ENCODE measurements at regions not wholly inside any gene's neighbourhood (a gene's known extent, or its start where the extent isn't known, plus 50 kb on each side); places are given as distances from the start of the nearest gene placed in this dataset.

GRCh38 chr7:10618953-10619352 lies 354.7 kb upstream of the PHF14 start:
- TF ChIP-seq EZH2phosphoT487 (conservative IDR thresholded peaks at IDR 0.05; ENCODE audit: low read length): no peak
- no peak for TF ChIP-seq CTCF (IDR thresholded peaks at IDR 0.05; ENCODE audit: insufficient read depth, low read length, poor library complexity, severe bottlenecking)
- no peaks in the 10 kb centered on the region for H4K20me1 ChIP-seq (ENCODE audit: low read depth, low read length)
- H3K4me3 ChIP-seq (ENCODE audit: insufficient read depth, low read length, poor library complexity, severe bottlenecking): no peak overlapping the region
- no peaks in the 10 kb centered on the region for H3F3A ChIP-seq (ENCODE audit: insufficient read depth)
- no peaks in the 10 kb centered on the region for H3K27me3 ChIP-seq (ENCODE audit: low read length)
- no peak overlapping the region for H3K9ac ChIP-seq (ENCODE audit: low read length)
- H3K36me3 ChIP-seq (ENCODE audit: low read length): no peaks in the 10 kb centered on the region
- no peaks in the 10 kb centered on the region for H3K9me2 ChIP-seq (replicated peaks; ENCODE audit: insufficient read depth, low read length)
- H3K27ac ChIP-seq (ENCODE audit: low read depth, low read length): no peak overlapping the region
- H3K79me2 ChIP-seq (ENCODE audit: insufficient read depth, low read length): no peaks in the 10 kb centered on the region
- no peaks in the 10 kb centered on the region for H3K9me3 ChIP-seq (ENCODE audit: insufficient read depth, low read length)
- no peak overlapping the region for H2AFZ ChIP-seq (ENCODE audit: low read depth, low read length, severe bottlenecking)
- H3K4me2 ChIP-seq (ENCODE audit: low read depth, low read length, poor library complexity, severe bottlenecking): no peak overlapping the region

DNA sequence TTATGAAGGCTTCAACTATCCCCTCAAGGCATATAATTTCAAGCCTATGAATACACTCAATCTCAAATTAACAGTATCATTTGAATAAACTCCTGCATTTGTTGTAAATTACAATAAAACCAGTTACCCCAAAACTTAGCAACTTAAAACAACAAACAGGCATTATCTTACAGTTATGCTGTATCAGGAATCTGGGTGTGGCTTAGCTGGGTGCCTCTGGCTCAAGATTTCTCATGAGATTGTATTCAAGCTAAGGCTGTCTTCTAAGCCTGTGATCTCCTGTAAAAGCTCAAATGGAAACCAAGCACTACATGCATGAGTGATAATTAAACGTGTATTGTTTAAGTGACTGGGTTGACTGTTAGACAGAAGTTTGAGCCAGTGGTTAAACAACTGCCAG lies 341.0 kb upstream of the PHF14 start:
- no peaks in the 10 kb centered on the region for H3K9me2 ChIP-seq (replicated peaks; ENCODE audit: insufficient read depth, low read length)
- no peaks in the 10 kb centered on the region for H3K27me3 ChIP-seq (ENCODE audit: low read length)
- no peak overlapping the region for H3K27ac ChIP-seq (ENCODE audit: low read depth, low read length)
- no peaks in the 10 kb centered on the region for H3K9me3 ChIP-seq (ENCODE audit: insufficient read depth, low read length)
- H3K4me2 ChIP-seq (ENCODE audit: low read depth, low read length, poor library complexity, severe bottlenecking): no peak overlapping the region
- no peaks in the 10 kb centered on the region for H3K36me3 ChIP-seq (ENCODE audit: low read length)
- TF ChIP-seq CTCF (IDR thresholded peaks at IDR 0.05; ENCODE audit: insufficient read depth, low read length, poor library complexity, severe bottlenecking) (no peak), EZH2phosphoT487 (conservative IDR thresholded peaks at IDR 0.05; ENCODE audit: low read length) (no peak)
- H2AFZ ChIP-seq (ENCODE audit: low read depth, low read length, severe bottlenecking): no peak overlapping the region
- H3K9ac ChIP-seq (ENCODE audit: low read length): no peak overlapping the region
- no peaks in the 10 kb centered on the region for H3K79me2 ChIP-seq (ENCODE audit: insufficient read depth, low read length)
- H4K20me1 ChIP-seq (ENCODE audit: low read depth, low read length): no peaks in the 10 kb centered on the region
- no peaks in the 10 kb centered on the region for H3F3A ChIP-seq (ENCODE audit: insufficient read depth)
- no peak overlapping the region for H3K4me3 ChIP-seq (ENCODE audit: insufficient read depth, low read length, poor library complexity, severe bottlenecking)

GRCh38 chr7:10634239-10634638 lies 339.4 kb upstream of the PHF14 start:
- no peaks in the 10 kb centered on the region for H4K20me1 ChIP-seq (ENCODE audit: low read depth, low read length)
- no peak overlapping the region for H3K4me2 ChIP-seq (ENCODE audit: low read depth, low read length, poor library complexity, severe bottlenecking)
- H3K36me3 ChIP-seq (ENCODE audit: low read length): no peaks in the 10 kb centered on the region
- no peak overlapping the region for H3K9ac ChIP-seq (ENCODE audit: low read length)
- no peak overlapping the region for H3K4me3 ChIP-seq (ENCODE audit: insufficient read depth, low read length, poor library complexity, severe bottlenecking)
- H3K27me3 ChIP-seq (ENCODE audit: low read length): no peaks in the 10 kb centered on the region
- no peak for TF ChIP-seq CTCF (IDR thresholded peaks at IDR 0.05; ENCODE audit: insufficient read depth, low read length, poor library complexity, severe bottlenecking)
- TF ChIP-seq EZH2phosphoT487 (conservative IDR thresholded peaks at IDR 0.05; ENCODE audit: low read length): no peak
- H2AFZ ChIP-seq (ENCODE audit: low read depth, low read length, severe bottlenecking): no peak overlapping the region
- no peak overlapping the region for H3K27ac ChIP-seq (ENCODE audit: low read depth, low read length)
- H3K9me3 ChIP-seq (ENCODE audit: insufficient read depth, low read length): no peaks in the 10 kb centered on the region
- H3K79me2 ChIP-seq (ENCODE audit: insufficient read depth, low read length): no peaks in the 10 kb centered on the region
- H3K9me2 ChIP-seq (replicated peaks; ENCODE audit: insufficient read depth, low read length): no peaks in the 10 kb centered on the region
- H3F3A ChIP-seq (ENCODE audit: insufficient read depth): no peaks in the 10 kb centered on the region

- H2AFZ ChIP-seq (ENCODE audit: low read depth, low read length, severe bottlenecking): no peak overlapping the region
- H3K9me2 ChIP-seq (replicated peaks; ENCODE audit: insufficient read depth, low read length): no peaks in the 10 kb centered on the region
- TF ChIP-seq EZH2phosphoT487 (conservative IDR thresholded peaks at IDR 0.05; ENCODE audit: low read length): no peak
- TF ChIP-seq CTCF (IDR thresholded peaks at IDR 0.05; ENCODE audit: insufficient read depth, low read length, poor library complexity, severe bottlenecking): no peak
- H3K27me3 ChIP-seq (ENCODE audit: low read length): no peaks in the 10 kb centered on the region
- H3K27ac ChIP-seq (ENCODE audit: low read depth, low read length): no peak overlapping the region
- no peaks in the 10 kb centered on the region for H3K36me3 ChIP-seq (ENCODE audit: low read length)
- H3F3A ChIP-seq (ENCODE audit: insufficient read depth): no peaks in the 10 kb centered on the region
- no peak overlapping the region for H3K9ac ChIP-seq (ENCODE audit: low read length)
- no peaks in the 10 kb centered on the region for H4K20me1 ChIP-seq (ENCODE audit: low read depth, low read length)
- H3K9me3 ChIP-seq (ENCODE audit: insufficient read depth, low read length): no peaks in the 10 kb centered on the region
- H3K4me3 ChIP-seq (ENCODE audit: insufficient read depth, low read length, poor library complexity, severe bottlenecking): no peak overlapping the region
- H3K79me2 ChIP-seq (ENCODE audit: insufficient read depth, low read length): no peaks in the 10 kb centered on the region
- no peak overlapping the region for H3K4me2 ChIP-seq (ENCODE audit: low read depth, low read length, poor library complexity, severe bottlenecking)
These were observed 335.7 kb upstream of the PHF14 start for GRCh38 chr7:10637991-10638390.
